K562 (cell line): ENCODE measurements at regions not wholly inside any gene's neighbourhood (a gene's known extent, or its start where the extent isn't known, plus 50 kb on each side); places are given as distances from the start of the nearest gene placed in this dataset.
"Not testable (repeated sequence)": the region's sequence is repeated elsewhere in the genome, so short reads cannot be mapped to it uniquely, and the experiment has no call there.

Experiments
- ATAC-seq: fragments of 200-7000 bp; cut with Tn5 transposase; 3 replicates; pipeline ENCODE4 v1.9.1; 2020; ENCODE audit warnings: moderate library complexity
- BruUV-seq: library from RNA; stranded (reverse); fragments of 400-500 nt; replicated peaks from 2 replicates; lab custom pipeline; 2021; lab: Mats Ljungman, UMichigan
- CTCF ChIA-PET: fragments of 300-600 bp; formaldehyde crosslinking; extraction: SDS; loops from one replicate; lab custom pipeline; 2021; ENCODE audit warnings: low intra/inter-chr PET ratio; lab: Yijun Ruan, JAX
- POLR2A ChIA-PET: fragments of 300-600, 350-650 bp; sonication (Branson Sonifier 250); formaldehyde crosslinking; extraction: SDS; loops from one replicate; lab custom pipeline; 2021; ENCODE audit warnings: antibody characterized with exemption, inconsistent platforms; lab: Yijun Ruan, JAX
- DNase-seq, 4 experiments: peaks; one replicate each; pipeline versions ENCODE4 v3.0.0 to v3.0.0-alpha.2; 2011 to 2018; ENCODE audit warnings: low spot score in 3 of 4, mixed read lengths in 3 of 4; ENCODE audit errors: extremely low read depth in 1 of 4
- FAIRE-seq: peaks from 2 replicates; lab custom pipeline; 2011; peaks lifted over from hg19 to GRCh38; lab: Jason Lieb, UNC
- H2AFZ ChIP-seq: 2 replicates; pipeline ENCODE4 v1.6.0; 2011; ENCODE audit warnings: low read depth, low read length, control low read depth, inconsistent platforms
- H3K27ac ChIP-seq: fragments of 200-600 bp; 3 replicates; pipeline ENCODE4 v1.8.0; 2011; ENCODE audit warnings: low read depth, mild to moderate bottlenecking, control low read depth, inconsistent platforms, low read length, moderate library complexity, mixed read lengths; ENCODE audit errors: extremely low read depth
- H3K27me3 ChIP-seq, 2 experiments: fragments of 300-600 bp in 1 of 2; 2 replicates in 1 of 2; 3 replicates in 1 of 2; pipeline versions ENCODE4 v1.6.0 to v1.8.0; 2011; ENCODE audit warnings: inconsistent platforms in 2 of 2, low read length in 2 of 2, mild to moderate bottlenecking in 1 of 2, mixed read lengths in 1 of 2, moderate library complexity in 1 of 2; ENCODE audit not compliant: control insufficient read depth in 2 of 2, insufficient read depth in 2 of 2
- H3K36me3 ChIP-seq: fragments of 300-600 bp; 3 replicates; pipeline ENCODE4 v1.8.0; 2011; ENCODE audit warnings: mild to moderate bottlenecking, low read length, inconsistent platforms; ENCODE audit not compliant: control insufficient read depth, insufficient read depth
- H3K4me1 ChIP-seq, 2 experiments: fragments of 200-600 bp in 1 of 2; replicated peaks in 1 of 2; 2 replicates in 1 of 2; 3 replicates in 1 of 2; pipeline versions ENCODE4 v1.5.1 to v1.8.0; 2011; ENCODE audit warnings: inconsistent platforms in 2 of 2, low read length in 2 of 2, mild to moderate bottlenecking in 1 of 2, mixed read lengths in 1 of 2, moderate library complexity in 1 of 2; ENCODE audit not compliant: control insufficient read depth in 2 of 2, insufficient read depth in 2 of 2
- H3K4me2 ChIP-seq: 2 replicates; pipeline ENCODE4 v1.6.1; 2011; ENCODE audit warnings: low read length, control low read depth, inconsistent platforms, mixed read lengths; ENCODE audit not compliant: insufficient read depth
- H3K4me3 ChIP-seq: fragments of 200-600 bp; sonication (generic), shearing (Covaris generic); 2 replicates; pipeline ENCODE4 v1.5.1; 2016; ENCODE audit warnings: control low read depth, inconsistent platforms
- H3K79me2 ChIP-seq: fragments of 200-600 bp; 3 replicates; pipeline ENCODE4 v1.8.0; 2011; ENCODE audit warnings: low read length, inconsistent platforms; ENCODE audit not compliant: control insufficient read depth, insufficient read depth
- H3K9ac ChIP-seq, 2 experiments: 2 replicates each; pipeline versions ENCODE4 v1.6.0 to v1.6.1; 2011; ENCODE audit warnings: low read depth in 2 of 2, low read length in 2 of 2, control low read depth in 1 of 2, inconsistent platforms in 1 of 2, mild to moderate bottlenecking in 1 of 2, mixed read lengths in 1 of 2; ENCODE audit not compliant: insufficient read depth in 1 of 2
- H3K9me1 ChIP-seq: one replicate; pipeline ENCODE4 v1.6.0; 2011; ENCODE audit warnings: inconsistent platforms, mild to moderate bottlenecking, low read length, moderate library complexity; ENCODE audit not compliant: control insufficient read depth, insufficient read depth
- H3K9me3 ChIP-seq: replicated peaks from 2 replicates; pipeline ENCODE4 v1.5.1; 2011; ENCODE audit warnings: low read depth, low read length, inconsistent platforms; ENCODE audit not compliant: control insufficient read depth, insufficient read depth
- H4K20me1 ChIP-seq: replicated peaks from 2 replicates; pipeline ENCODE4 v1.6.1; 2011; ENCODE audit warnings: low read length, inconsistent platforms, mixed read lengths; ENCODE audit not compliant: control insufficient read depth, insufficient read depth
- IRF2 ChIP-seq: sonication (generic); formaldehyde crosslinking; IDR thresholded peaks from 2 replicates; pipeline ENCODE4 v1.8.1; 2022; ENCODE audit warnings: mild to moderate bottlenecking, missing genetic modification reagents
- KLF1 ChIP-seq: fragments of 450-650 bp; IDR thresholded peaks from 2 replicates; pipeline ENCODE4 v1.6.1; 2016; ENCODE audit warnings: missing genetic modification characterization, missing compliant biosample characterization
- NR4A1 ChIP-seq, 2 experiments: fragments of 250-450 bp in 1 of 2; fragments of 450-650 bp in 1 of 2; sonication (Bioruptor Pico) in 1 of 2; IDR thresholded peaks; 2 replicates each; pipeline versions ENCODE4 v1.4.0 to v1.6.1; 2016 to 2020; ENCODE audit warnings: mild to moderate bottlenecking in 2 of 2, missing compliant biosample characterization in 1 of 2, missing genetic modification characterization in 1 of 2, moderate library complexity in 1 of 2
- RBM14 ChIP-seq: fragments of 200-400 bp; formaldehyde crosslinking; IDR thresholded peaks from 2 replicates; pipeline ENCODE4 v1.6.1; 2018; ENCODE audit warnings: low read depth, mild to moderate bottlenecking, low read length, moderate library complexity, borderline replicate concordance; ENCODE audit not compliant: insufficient read depth
- SAFB2 ChIP-seq: fragments of 200-400 bp; formaldehyde crosslinking; IDR thresholded peaks from 2 replicates; pipeline ENCODE4 v1.6.1; 2018; ENCODE audit warnings: borderline replicate concordance, low read length, low read depth, moderate library complexity; ENCODE audit not compliant: severe bottlenecking
- STAT5A ChIP-seq: IDR thresholded peaks from 2 replicates; pipeline ENCODE4 v1.6.1; 2012; ENCODE audit warnings: low read length, inconsistent platforms, borderline replicate concordance
- TEAD4 ChIP-seq, 2 experiments: sonication (generic) in 1 of 2; formaldehyde crosslinking in 1 of 2; IDR thresholded peaks; 2 replicates each; pipeline versions ENCODE4 v1.6.1 to v1.8.0; 2012 to 2022; ENCODE audit warnings: borderline replicate concordance in 1 of 2, inconsistent platforms in 1 of 2, low read length in 1 of 2, mild to moderate bottlenecking in 1 of 2, missing genetic modification reagents in 1 of 2
- ZNF184 ChIP-seq: sonication (generic); formaldehyde crosslinking; IDR thresholded peaks from 2 replicates; pipeline ENCODE4 v1.5.0; 2020; ENCODE audit warnings: missing genetic modification reagents
- WGBS: fragments of 100-300 bp; shearing (Covaris generic); methylation state at CpG from one replicate; pipeline ENCODE4 v1.1.6; 2016; ENCODE audit warnings: low coverage, mixed read lengths; ENCODE audit not compliant: insufficient coverage; ENCODE audit errors: missing lambda C conversion rate; 5-methylcytosine and 5-hydroxymethylcytosine counted together
- in situ Hi-C: fragments of 300-500 bp; cut with MboI; formaldehyde crosslinking; loops from 4 replicates; pipeline ENCODE4 v1.15.0; 2018; ENCODE audit warnings: inconsistent platforms, mixed read lengths
- intact Hi-C: fragments of 100-400 bp; cut with micrococcal nuclease; formaldehyde crosslinking; loops from 2 replicates; pipeline ENCODE4 v1.14.2; 2022
- TF ChIP-seq, protein P1 (sequence below): fragments of 450-650 bp; formaldehyde crosslinking; IDR thresholded peaks from 2 replicates; pipeline ENCODE4 v1.4.0; 2020; ENCODE audit warnings: mild to moderate bottlenecking, mixed read lengths
- TF ChIP-seq, protein P2 (sequence below): fragments of 450-650 bp; IDR thresholded peaks from 2 replicates; pipeline ENCODE4 v1.6.1; 2017; ENCODE audit warnings: mild to moderate bottlenecking, moderate library complexity

DNA sequence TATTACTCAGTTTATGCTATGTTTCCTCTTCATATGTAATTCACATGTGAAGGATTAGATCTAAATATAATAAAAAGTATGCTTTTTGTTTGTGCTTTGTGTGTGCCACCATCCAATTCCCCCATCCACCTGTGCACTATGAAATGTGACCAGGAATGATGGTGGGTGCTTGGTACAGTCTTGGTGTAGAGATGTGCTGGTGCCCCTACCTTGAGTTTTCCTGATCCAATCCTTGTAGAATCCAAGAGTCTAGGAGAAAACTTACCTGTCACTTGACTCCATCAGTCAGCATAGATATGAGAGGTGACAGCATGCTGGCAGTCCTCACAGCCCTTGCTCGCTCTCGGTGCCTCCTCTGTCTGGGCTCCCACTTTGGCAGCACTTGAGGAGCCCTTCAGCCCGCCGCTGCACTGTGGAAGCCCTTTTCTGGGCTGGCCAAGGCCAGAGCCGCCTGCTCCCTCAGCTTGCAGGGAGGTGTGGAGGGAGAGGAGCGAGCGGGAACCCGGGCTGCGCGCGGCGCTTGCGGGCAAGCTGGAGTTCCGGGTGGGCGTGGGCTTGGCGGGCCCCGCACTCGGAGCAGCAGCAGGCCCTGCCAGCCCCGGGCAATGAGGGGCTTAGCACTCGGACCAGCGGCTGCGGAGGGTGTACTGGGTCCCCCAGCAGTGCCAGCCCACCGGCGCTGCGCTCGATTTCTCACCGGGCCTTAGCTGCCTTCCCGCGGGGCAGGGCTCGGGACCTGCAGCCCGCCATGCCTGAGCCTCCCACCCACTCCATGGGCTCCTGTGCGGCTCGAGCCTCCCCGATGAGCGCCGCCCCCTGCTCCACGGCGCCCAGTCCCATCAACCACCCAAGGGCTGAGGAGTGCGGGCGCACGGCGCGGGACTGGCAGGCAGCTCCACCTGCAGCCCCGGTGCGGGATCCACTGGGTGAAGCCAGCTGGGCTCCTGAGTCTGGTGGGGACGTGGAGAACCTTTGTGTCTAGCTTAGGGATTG is 874.7 kb downstream of the PLA2G4A start:
- DNase-seq, H4K20me1 ChIP-seq, H3K36me3 ChIP-seq, FAIRE-seq, H3K9me1 ChIP-seq, BruUV-seq, ATAC-seq, H2AFZ ChIP-seq, in situ Hi-C loops, H3K79me2 ChIP-seq, H3K9me3 ChIP-seq, H3K4me1 ChIP-seq, H3K27me3 ChIP-seq, CTCF ChIA-PET, H3K27ac ChIP-seq, H3K4me3 ChIP-seq, H3K9ac ChIP-seq, POLR2A ChIA-PET, intact Hi-C loops, H3K4me2 ChIP-seq: not testable (repeated sequence)
- 15% methylated on average over 24 of the region's 46 CpGs for WGBS

DNA sequence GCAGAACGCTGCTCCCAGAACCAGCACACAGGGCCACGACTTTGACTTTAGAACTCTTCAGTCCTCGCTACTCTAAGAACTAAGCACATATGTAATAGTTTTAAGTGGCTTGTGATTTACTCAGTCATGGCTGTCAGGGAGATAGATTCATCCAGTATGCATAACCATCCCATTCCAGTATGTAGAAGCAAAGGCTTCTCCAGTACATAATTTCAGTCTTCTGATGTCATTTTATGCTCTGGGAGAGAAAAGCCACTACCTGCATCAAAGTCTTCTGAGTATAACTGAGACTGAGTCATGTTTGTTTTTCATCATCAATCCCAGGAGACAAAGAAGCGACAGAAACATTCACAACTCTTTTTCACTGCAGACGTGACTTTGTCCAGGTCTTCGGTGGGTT is 885.7 kb downstream of the PLA2G4A start:
- WGBS: 0% methylated on average over 6 of the region's 6 CpGs
- Histone ChIP-seq H3K27me3 (no peaks in the 10 kb centered on the region), H2AFZ (no peak overlapping the region), H3K36me3 (no peaks in the 10 kb centered on the region), H3K9ac (no peak overlapping the region), H3K4me3 (no peak overlapping the region), H3K4me2 (no peak overlapping the region), H3K9me1 (no peaks in the 10 kb centered on the region), H3K4me1 (no peaks in the 10 kb centered on the region), H4K20me1 (no peaks in the 10 kb centered on the region), H3K27ac (no peak overlapping the region), H3K79me2 (no peaks in the 10 kb centered on the region), H3K9me3 (peaks cover 2% of the 10 kb centered on the region; the same call in 1 of the 2 replicates)
- POLR2A ChIA-PET: no interaction called here
- no peak for ATAC-seq
- intact Hi-C loops (no loop called here), in situ Hi-C loops (no loop called here)
- no peak for DNase-seq
- FAIRE-seq: no peak
- CTCF ChIA-PET: no interaction called here
- no TSS peak for BruUV-seq
- TF ChIP-seq, protein P1, sequence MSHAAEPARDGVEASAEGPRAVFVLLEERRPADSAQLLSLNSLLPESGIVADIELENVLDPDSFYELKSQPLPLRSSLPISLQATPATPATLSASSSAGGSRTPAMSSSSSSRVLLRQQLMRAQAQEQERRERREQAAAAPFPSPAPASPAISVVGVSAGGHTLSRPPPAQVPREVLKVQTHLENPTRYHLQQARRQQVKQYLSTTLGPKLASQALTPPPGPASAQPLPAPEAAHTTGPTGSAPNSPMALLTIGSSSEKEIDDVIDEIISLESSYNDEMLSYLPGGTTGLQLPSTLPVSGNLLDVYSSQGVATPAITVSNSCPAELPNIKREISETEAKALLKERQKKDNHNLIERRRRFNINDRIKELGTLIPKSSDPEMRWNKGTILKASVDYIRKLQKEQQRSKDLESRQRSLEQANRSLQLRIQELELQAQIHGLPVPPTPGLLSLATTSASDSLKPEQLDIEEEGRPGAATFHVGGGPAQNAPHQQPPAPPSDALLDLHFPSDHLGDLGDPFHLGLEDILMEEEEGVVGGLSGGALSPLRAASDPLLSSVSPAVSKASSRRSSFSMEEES (CRISPR knock-in tag): no peak
- TF ChIP-seq TEAD4 (IDR thresholded peaks at IDR 0.05; ENCODE audit: low read length) (no peak), TEAD4 (CRISPR knock-in tag; IDR thresholded peaks at IDR 0.05; ENCODE audit: borderline replicate concordance) (no peak), KLF1 (no peak), IRF2 (CRISPR knock-in tag) (no peak), ZNF184 (CRISPR knock-in tag) (no peak), NR4A1 (CRISPR knock-in tag; IDR thresholded peaks at IDR 0.05) (no peak), NR4A1 (tag; IDR thresholded peaks at IDR 0.05) (no peak), RBM14 (no peak), SAFB2 (no peak), STAT5A (no peak)
- TF ChIP-seq, protein P2, sequence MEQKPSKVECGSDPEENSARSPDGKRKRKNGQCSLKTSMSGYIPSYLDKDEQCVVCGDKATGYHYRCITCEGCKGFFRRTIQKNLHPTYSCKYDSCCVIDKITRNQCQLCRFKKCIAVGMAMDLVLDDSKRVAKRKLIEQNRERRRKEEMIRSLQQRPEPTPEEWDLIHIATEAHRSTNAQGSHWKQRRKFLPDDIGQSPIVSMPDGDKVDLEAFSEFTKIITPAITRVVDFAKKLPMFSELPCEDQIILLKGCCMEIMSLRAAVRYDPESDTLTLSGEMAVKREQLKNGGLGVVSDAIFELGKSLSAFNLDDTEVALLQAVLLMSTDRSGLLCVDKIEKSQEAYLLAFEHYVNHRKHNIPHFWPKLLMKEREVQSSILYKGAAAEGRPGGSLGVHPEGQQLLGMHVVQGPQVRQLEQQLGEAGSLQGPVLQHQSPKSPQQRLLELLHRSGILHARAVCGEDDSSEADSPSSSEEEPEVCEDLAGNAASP: no peak
